ENCODE measurements at regions not wholly inside any gene's neighbourhood (a gene's known extent, or its start where the extent isn't known, plus 50 kb on each side); places are given as distances from the start of the nearest gene placed in this dataset.
"Not testable (repeated sequence)": the region's sequence is repeated elsewhere in the genome, so short reads cannot be mapped to it uniquely, and the experiment has no call there.

DNA sequence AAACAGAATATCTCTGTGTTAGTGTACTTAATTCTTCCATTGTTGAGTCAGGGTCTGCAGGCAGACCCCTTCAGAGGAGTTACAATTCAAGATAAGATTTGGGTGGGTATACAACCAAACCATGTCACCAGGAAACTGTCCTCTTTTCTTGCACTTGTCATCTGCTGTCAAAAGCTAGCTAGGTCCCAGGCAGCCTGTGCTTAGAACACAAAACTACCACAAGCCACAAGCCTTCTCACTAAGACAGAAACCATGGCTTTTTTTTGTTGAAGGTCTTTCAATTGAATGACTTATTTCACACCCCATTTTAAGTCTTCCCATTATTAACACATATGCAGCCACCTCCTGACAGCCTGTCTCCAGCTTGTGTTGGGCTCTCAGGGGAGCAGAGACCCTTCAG is 2345.1 kb downstream of the TP53TG3F start:
- H3K4me1 Mint-ChIP-seq; H3K36me3 Mint-ChIP-seq; H3K4me3 ChIP-seq (ENCODE audit: low read length); H3K36me3 ChIP-seq (ENCODE audit: control insufficient read depth in 2 of 3, insufficient read depth in 3 of 3, low read length in 3 of 3); H3K4me3 Mint-ChIP-seq; CTCF ChIA-PET; H3K27ac Mint-ChIP-seq; POLR2A ChIA-PET; intact Hi-C loops (cut with micrococcal nuclease); H3K4me1 ChIP-seq (ENCODE audit: control insufficient read depth in 2 of 2, insufficient read depth in 2 of 2, low read length in 2 of 2); ATAC-seq; DNase-seq; H3K27me3 ChIP-seq (ENCODE audit: control insufficient read depth in 2 of 2, insufficient read depth in 2 of 2, low read length in 2 of 2); H3K27ac ChIP-seq (ENCODE audit: low read depth, low read length); H3K9me3 ChIP-seq (ENCODE audit: control insufficient read depth in 2 of 3, low read length in 3 of 3); H3K27me3 Mint-ChIP-seq: not testable (repeated sequence)
- H3K9me3 Mint-ChIP-seq = peaks cover 7 to 53% (median 27%) of the 10 kb centered on the region in 11 donors

DNA sequence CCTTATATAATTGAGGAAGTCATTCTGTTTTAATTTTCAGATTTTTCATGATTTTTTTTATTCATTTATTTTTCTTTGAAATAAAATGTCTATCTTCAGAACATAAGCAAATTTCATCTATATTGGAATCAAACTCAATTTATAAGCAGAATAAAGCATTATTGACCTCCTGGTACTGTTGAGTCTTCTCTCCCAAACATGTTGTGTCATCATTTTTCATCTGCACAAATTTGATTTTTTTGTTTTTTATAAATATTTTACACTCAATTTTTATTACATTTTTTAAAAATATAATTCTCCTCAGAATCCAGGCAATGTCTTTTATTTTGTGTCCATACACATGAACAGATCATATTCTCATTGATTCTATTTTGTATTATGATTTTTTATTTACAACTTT is 2363.9 kb downstream of the TP53TG3F start:
- no peaks in the 10 kb centered on the region for H3K27me3 ChIP-seq (ENCODE audit: control insufficient read depth in 2 of 2, insufficient read depth in 2 of 2, low read length in 2 of 2)
- Mint-ChIP-seq H3K36me3 (no peaks in the 10 kb centered on the region), H3K9me3 (peaks cover 0 to 47% (median 18%) of the 10 kb centered on the region in 11 donors), H3K4me1 (no peaks in the 10 kb centered on the region), H3K27ac (no peak overlapping the region), H3K4me3 (no peak overlapping the region), H3K27me3 (no peaks in the 10 kb centered on the region)
- no peak overlapping the region for H3K27ac ChIP-seq (ENCODE audit: low read depth, low read length)
- POLR2A ChIA-PET = no interaction called here
- H3K4me1 ChIP-seq (ENCODE audit: control insufficient read depth in 2 of 2, insufficient read depth in 2 of 2, low read length in 2 of 2) = no peaks in the 10 kb centered on the region
- no peak for DNase-seq
- no peaks in the 10 kb centered on the region for H3K9me3 ChIP-seq (ENCODE audit: control insufficient read depth in 2 of 3, low read length in 3 of 3)
- no peaks in the 10 kb centered on the region for H3K36me3 ChIP-seq (ENCODE audit: control insufficient read depth in 2 of 3, insufficient read depth in 3 of 3, low read length in 3 of 3)
- no peak overlapping the region for H3K4me3 ChIP-seq (ENCODE audit: low read length)
- CTCF ChIA-PET = no interaction called here
- intact Hi-C loops (cut with micrococcal nuclease) = no loop called here
- ATAC-seq = no peak

DNA sequence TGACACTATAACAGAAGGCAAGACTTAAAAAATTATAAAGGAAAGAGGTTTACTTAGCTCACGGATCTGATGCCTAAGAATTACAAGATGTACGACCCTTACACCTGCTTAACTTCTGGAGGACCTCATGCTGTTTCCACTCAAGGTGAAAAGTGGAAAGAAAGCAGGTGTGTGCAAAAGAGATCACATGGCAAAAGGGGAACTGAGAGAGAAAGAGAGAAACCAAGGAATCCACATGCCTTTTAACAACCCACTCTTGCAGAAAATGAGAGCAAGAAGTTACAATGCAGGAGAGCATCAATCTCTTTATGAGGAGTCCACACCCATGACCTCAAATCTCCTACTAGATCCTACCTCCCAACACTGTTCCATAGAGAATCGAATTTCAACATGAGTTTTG is 2382.2 kb downstream of the TP53TG3F start:
- ATAC-seq (no peak), DNase-seq (no peak)
- peaks cover 4 to 52% (median 31%) of the 10 kb centered on the region in 11 donors for H3K9me3 Mint-ChIP-seq
- CTCF ChIA-PET = no interaction called here
- H3K27me3 Mint-ChIP-seq = no peaks in the 10 kb centered on the region
- H3K4me1 Mint-ChIP-seq = no peaks in the 10 kb centered on the region
- H3K36me3 Mint-ChIP-seq = no peaks in the 10 kb centered on the region
- H3K4me3 Mint-ChIP-seq = no peak overlapping the region
- Histone ChIP-seq H3K4me3 (ENCODE audit: low read length) (no peak overlapping the region), H3K4me1 (ENCODE audit: control insufficient read depth in 2 of 2, insufficient read depth in 2 of 2, low read length in 2 of 2) (no peaks in the 10 kb centered on the region), H3K27me3 (ENCODE audit: control insufficient read depth in 2 of 2, insufficient read depth in 2 of 2, low read length in 2 of 2) (no peaks in the 10 kb centered on the region), H3K27ac (ENCODE audit: low read depth, low read length) (no peak overlapping the region), H3K9me3 (ENCODE audit: control insufficient read depth in 2 of 3, low read length in 3 of 3) (peaks cover 0 to 9% (median 0%) of the 10 kb centered on the region in 3 experiments), H3K36me3 (ENCODE audit: control insufficient read depth in 2 of 3, insufficient read depth in 3 of 3, low read length in 3 of 3) (no peaks in the 10 kb centered on the region)
- intact Hi-C loops (cut with micrococcal nuclease) = no loop called here
- no peak overlapping the region for H3K27ac Mint-ChIP-seq
- POLR2A ChIA-PET = no interaction called here

DNA sequence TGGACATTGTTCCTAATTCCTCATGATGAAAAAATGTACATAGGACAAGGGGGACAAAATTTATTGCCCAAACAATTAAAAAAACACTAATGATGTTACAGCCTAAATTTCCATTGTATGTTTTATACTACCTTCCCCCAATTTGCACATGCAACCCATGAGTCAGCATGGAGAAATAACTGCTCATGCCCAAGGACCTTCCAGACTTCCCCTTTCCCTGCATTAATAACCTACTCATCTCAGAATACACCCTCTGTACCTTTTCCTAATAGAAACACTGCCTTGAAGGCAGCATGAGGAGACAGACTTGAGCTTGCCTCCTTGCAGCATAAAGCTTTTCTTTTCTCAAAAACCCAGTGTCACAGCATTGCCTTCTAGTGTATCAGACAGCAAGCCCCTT is 2402.8 kb downstream of the TP53TG3F start:
- Histone ChIP-seq H3K9me3 (ENCODE audit: control insufficient read depth in 2 of 3, low read length in 3 of 3) (peaks cover 0 to 9% (median 0%) of the 10 kb centered on the region in 3 experiments), H3K4me1 (ENCODE audit: control insufficient read depth in 2 of 2, insufficient read depth in 2 of 2, low read length in 2 of 2) (no peaks in the 10 kb centered on the region), H3K4me3 (ENCODE audit: low read length) (no peak overlapping the region), H3K27me3 (ENCODE audit: control insufficient read depth in 2 of 2, insufficient read depth in 2 of 2, low read length in 2 of 2) (no peaks in the 10 kb centered on the region), H3K36me3 (ENCODE audit: control insufficient read depth in 2 of 3, insufficient read depth in 3 of 3, low read length in 3 of 3) (no peaks in the 10 kb centered on the region), H3K27ac (ENCODE audit: low read depth, low read length) (no peak overlapping the region)
- no peak for DNase-seq
- ChIA-PET CTCF (no interaction called here), POLR2A (no interaction called here)
- Mint-ChIP-seq H3K27me3 (no peaks in the 10 kb centered on the region), H3K9me3 (peaks cover 4 to 56% (median 21%) of the 10 kb centered on the region in 11 donors), H3K36me3 (peaks cover 0 to 4% (median 0%) of the 10 kb centered on the region in 5 donors), H3K27ac (no peak overlapping the region), H3K4me1 (peaks cover 0 to 3% (median 0%) of the 10 kb centered on the region in 7 donors), H3K4me3 (no peak overlapping the region)
- intact Hi-C loops (cut with micrococcal nuclease) = no loop called here
- ATAC-seq = no peak

DNA sequence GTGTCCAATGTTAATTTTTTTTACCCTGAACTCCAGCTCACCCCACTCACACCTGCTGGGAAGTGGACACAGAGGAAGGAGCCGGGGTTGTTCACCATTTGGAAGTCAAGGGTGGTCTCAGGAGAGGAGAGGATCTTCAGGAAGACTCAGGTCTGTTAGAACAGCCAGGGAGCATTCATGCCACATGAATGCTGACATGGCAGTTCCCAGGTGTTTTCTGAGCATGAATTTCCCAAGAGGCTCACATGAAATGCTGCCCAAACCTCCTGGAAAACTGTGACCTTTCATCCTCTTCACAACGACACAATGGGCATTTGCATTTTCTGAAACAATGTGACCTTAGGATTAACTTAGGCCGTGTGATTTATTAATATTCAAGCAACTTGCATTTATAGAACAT is 2409.2 kb downstream of the TP53TG3F start:
- ATAC-seq (no peak), DNase-seq (no peak)
- Histone ChIP-seq H3K9me3 (ENCODE audit: control insufficient read depth in 2 of 3, low read length in 3 of 3) (peaks cover 0 to 8% (median 0%) of the 10 kb centered on the region in 3 experiments), H3K36me3 (ENCODE audit: control insufficient read depth in 2 of 3, insufficient read depth in 3 of 3, low read length in 3 of 3) (no peaks in the 10 kb centered on the region), H3K4me1 (ENCODE audit: control insufficient read depth in 2 of 2, insufficient read depth in 2 of 2, low read length in 2 of 2) (no peaks in the 10 kb centered on the region), H3K27ac (ENCODE audit: low read depth, low read length) (no peak overlapping the region), H3K4me3 (ENCODE audit: low read length) (no peak overlapping the region), H3K27me3 (ENCODE audit: control insufficient read depth in 2 of 2, insufficient read depth in 2 of 2, low read length in 2 of 2) (no peaks in the 10 kb centered on the region)
- POLR2A ChIA-PET = no interaction called here
- H3K36me3 Mint-ChIP-seq = peaks cover 0 to 4% (median 0%) of the 10 kb centered on the region in 5 donors
- H3K4me3 Mint-ChIP-seq = no peak overlapping the region
- H3K9me3 Mint-ChIP-seq = peaks cover 9 to 70% (median 21%) of the 10 kb centered on the region in 11 donors
- no peak overlapping the region for H3K27ac Mint-ChIP-seq
- intact Hi-C loops (cut with micrococcal nuclease) = no loop called here
- H3K27me3 Mint-ChIP-seq = no peaks in the 10 kb centered on the region
- CTCF ChIA-PET = no interaction called here
- H3K4me1 Mint-ChIP-seq = peaks cover 0 to 3% (median 0%) of the 10 kb centered on the region in 7 donors

DNA sequence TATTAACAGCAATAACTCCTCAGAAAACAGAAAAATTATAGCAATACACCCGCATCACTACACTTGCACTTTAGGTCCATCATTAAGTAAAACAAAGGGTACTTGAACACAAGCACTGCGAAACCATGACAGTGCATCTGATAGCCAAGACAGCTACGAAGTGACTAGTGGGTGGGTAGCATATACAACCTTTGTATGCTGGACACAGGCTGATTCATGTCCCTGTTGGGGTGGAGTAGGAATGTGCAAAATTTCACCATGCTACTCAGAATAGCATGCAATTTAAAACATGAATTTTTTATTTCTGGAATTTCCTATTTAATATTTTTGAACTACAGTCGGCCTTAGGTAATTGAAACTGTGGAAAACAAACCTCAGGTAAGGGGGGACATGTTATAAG is 2414.1 kb downstream of the TP53TG3F start:
- no peak overlapping the region for H3K27ac Mint-ChIP-seq
- no peak for ATAC-seq
- no peak overlapping the region for H3K4me3 Mint-ChIP-seq
- no peaks in the 10 kb centered on the region for H3K4me1 Mint-ChIP-seq
- ChIA-PET CTCF (no interaction called here), POLR2A (no interaction called here)
- H3K36me3 Mint-ChIP-seq = no peaks in the 10 kb centered on the region
- intact Hi-C loops (cut with micrococcal nuclease) = no loop called here
- H3K27me3 ChIP-seq (ENCODE audit: control insufficient read depth in 2 of 2, insufficient read depth in 2 of 2, low read length in 2 of 2) = no peaks in the 10 kb centered on the region
- DNase-seq = no peak
- H3K27ac ChIP-seq (ENCODE audit: low read depth, low read length) = no peak overlapping the region
- no peaks in the 10 kb centered on the region for H3K36me3 ChIP-seq (ENCODE audit: control insufficient read depth in 2 of 3, insufficient read depth in 3 of 3, low read length in 3 of 3)
- no peak overlapping the region for H3K4me3 ChIP-seq (ENCODE audit: low read length)
- H3K4me1 ChIP-seq (ENCODE audit: control insufficient read depth in 2 of 2, insufficient read depth in 2 of 2, low read length in 2 of 2) = no peaks in the 10 kb centered on the region
- no peaks in the 10 kb centered on the region for H3K27me3 Mint-ChIP-seq
- peaks cover 0 to 7% (median 0%) of the 10 kb centered on the region in 3 experiments for H3K9me3 ChIP-seq (ENCODE audit: control insufficient read depth in 2 of 3, low read length in 3 of 3)
- H3K9me3 Mint-ChIP-seq = peaks cover 0 to 55% (median 23%) of the 10 kb centered on the region in 11 donors

DNA sequence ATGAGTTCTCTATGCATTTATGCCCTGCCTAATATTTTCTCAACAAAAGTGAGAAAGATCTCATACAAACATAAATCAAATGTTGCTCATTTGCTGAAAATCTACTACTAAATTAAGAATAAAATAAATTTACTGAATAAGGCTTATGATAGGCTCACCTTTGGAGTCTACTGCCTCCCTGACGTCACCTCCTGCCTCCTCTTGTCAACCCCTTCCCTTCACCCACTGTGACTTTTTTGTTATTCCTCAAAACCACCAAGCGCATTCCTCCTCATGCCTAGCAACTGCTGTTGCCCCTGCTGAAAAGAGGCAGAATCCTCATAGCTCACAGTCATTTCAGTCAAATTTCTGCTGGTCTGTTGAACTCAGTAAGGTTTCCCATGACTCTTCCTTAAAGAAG is 2422.2 kb downstream of the TP53TG3F start:
- no peaks in the 10 kb centered on the region for H3K27me3 Mint-ChIP-seq
- no peak overlapping the region for H3K4me3 Mint-ChIP-seq
- Histone ChIP-seq H3K27me3 (ENCODE audit: control insufficient read depth in 2 of 2, insufficient read depth in 2 of 2, low read length in 2 of 2) (no peaks in the 10 kb centered on the region), H3K36me3 (ENCODE audit: control insufficient read depth in 2 of 3, insufficient read depth in 3 of 3, low read length in 3 of 3) (no peaks in the 10 kb centered on the region), H3K4me1 (ENCODE audit: control insufficient read depth in 2 of 2, insufficient read depth in 2 of 2, low read length in 2 of 2) (no peaks in the 10 kb centered on the region), H3K27ac (ENCODE audit: low read depth, low read length) (no peak overlapping the region), H3K4me3 (ENCODE audit: low read length) (no peak overlapping the region), H3K9me3 (ENCODE audit: control insufficient read depth in 2 of 3, low read length in 3 of 3) (no peaks in the 10 kb centered on the region)
- ChIA-PET POLR2A (no interaction called here), CTCF (no interaction called here)
- peaks cover 0 to 4% (median 0%) of the 10 kb centered on the region in 5 donors for H3K36me3 Mint-ChIP-seq
- no peaks in the 10 kb centered on the region for H3K4me1 Mint-ChIP-seq
- ATAC-seq = no peak
- intact Hi-C loops (cut with micrococcal nuclease) = no loop called here
- DNase-seq = no peak
- no peak overlapping the region for H3K27ac Mint-ChIP-seq
- H3K9me3 Mint-ChIP-seq = peaks cover 4 to 72% (median 25%) of the 10 kb centered on the region in 11 donors

All from naive thymus-derived CD4-positive, alpha-beta T cell (primary cell).